Fibroblast of lung (primary cell): ENCODE measurements at regions not wholly inside any gene's neighbourhood (a gene's known extent, or its start where the extent isn't known, plus 50 kb on each side); places are given as distances from the start of the nearest gene placed in this dataset.

Experiments
- DNase-seq, 2 donors: peaks; one replicate each; pipeline versions ENCODE4 v3.0.0 to v3.0.0-alpha.2; 2010; ENCODE audit warnings: low read depth in 2 of 2
- H2AFZ ChIP-seq: 2 replicates; pipeline ENCODE4 v1.5.1; 2012; ENCODE audit warnings: low read length, control low read depth, inconsistent platforms
- H3K27ac ChIP-seq: 2 replicates; pipeline ENCODE4 v1.5.1; 2011; ENCODE audit warnings: low read length, control low read depth; ENCODE audit not compliant: insufficient read depth
- H3K27me3 ChIP-seq: 2 replicates; pipeline ENCODE4 v1.5.1; 2011; ENCODE audit warnings: mild to moderate bottlenecking, low read length; ENCODE audit not compliant: control insufficient read depth, insufficient read depth
- H3K36me3 ChIP-seq: 2 replicates; pipeline ENCODE4 v1.5.1; 2011; ENCODE audit warnings: low read length; ENCODE audit not compliant: control insufficient read depth, insufficient read depth
- H3K4me1 ChIP-seq: 2 replicates; pipeline ENCODE4 v1.5.1; 2011; ENCODE audit warnings: low read length; ENCODE audit not compliant: control insufficient read depth, insufficient read depth; ENCODE audit errors: extremely low read depth
- H3K4me2 ChIP-seq: 2 replicates; pipeline ENCODE4 v1.5.1; 2011; ENCODE audit warnings: low read length, control low read depth; ENCODE audit not compliant: insufficient read depth; ENCODE audit errors: extremely low read depth
- H3K4me3 ChIP-seq, 4 experiments: fragments of 200-600 bp in 1 of 4; sonication (generic) in 1 of 4; replicated peaks in 1 of 4; 2 replicates each; pipeline ENCODE4 v1.5.1; 2011 to 2016; ENCODE audit warnings: low read length in 4 of 4, low read depth in 3 of 4, mild to moderate bottlenecking in 3 of 4, control low read depth in 2 of 4, inconsistent platforms in 1 of 4, mixed read lengths in 1 of 4; ENCODE audit not compliant: insufficient read depth in 1 of 4; ENCODE audit errors: control extremely low read depth in 1 of 4
- H3K79me2 ChIP-seq: 2 replicates; pipeline ENCODE4 v1.5.1; 2012; ENCODE audit warnings: mild to moderate bottlenecking, low read length, inconsistent platforms; ENCODE audit not compliant: control insufficient read depth, insufficient read depth
- H3K9ac ChIP-seq: 2 replicates; pipeline ENCODE4 v1.5.1; 2011; ENCODE audit warnings: mild to moderate bottlenecking, low read length, control low read depth; ENCODE audit not compliant: insufficient read depth
- H3K9me3 ChIP-seq: 2 replicates; pipeline ENCODE4 v1.5.1; 2012; ENCODE audit warnings: low read depth, low read length; ENCODE audit not compliant: control insufficient read depth, insufficient read depth
- H4K20me1 ChIP-seq: 2 replicates; pipeline ENCODE4 v1.5.1; 2011; ENCODE audit warnings: low read length; ENCODE audit not compliant: control insufficient read depth, insufficient read depth; ENCODE audit errors: extremely low read depth
- CTCF ChIP-seq, 2 donors: IDR thresholded peaks in 1 of 2; conservative IDR thresholded peaks in 1 of 2; 1 replicate in 1 of 2; 2 replicates in 1 of 2; pipeline ENCODE4 v1.5.1; 2011 to 2012; ENCODE audit warnings: low read length in 2 of 2, control low read depth in 1 of 2, inconsistent platforms in 1 of 2, low read depth in 1 of 2, mild to moderate bottlenecking in 1 of 2
- EZH2 ChIP-seq: IDR thresholded peaks from 2 replicates; pipeline ENCODE4 v1.5.1; 2012; ENCODE audit warnings: low read length, control low read depth, mild to moderate bottlenecking; ENCODE audit errors: missing control alignments

DNA sequence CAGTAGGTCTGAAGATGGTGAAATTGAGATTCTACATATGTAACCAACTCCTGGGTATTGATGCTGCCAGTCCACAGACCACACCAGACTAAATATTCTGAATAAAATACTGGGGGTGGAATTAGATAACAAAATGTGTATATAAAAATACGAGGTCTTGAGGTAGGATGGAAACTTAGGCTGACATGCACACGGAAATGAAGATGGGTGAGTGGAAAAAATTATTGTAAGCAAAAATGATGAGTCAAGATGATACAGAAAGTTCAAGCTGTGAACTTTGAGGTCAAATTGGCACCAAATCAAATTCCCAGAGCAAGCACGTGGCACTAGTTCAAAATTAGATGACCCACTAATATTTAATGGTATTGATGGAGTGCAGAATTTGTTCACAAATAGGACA lies 713.4 kb upstream of the ACO1 start:
- H3K9me3 ChIP-seq, result no peaks in the 10 kb centered on the region

GRCh38 chr9:31674264-31674663 lies 710.2 kb upstream of the ACO1 start:
- DNase-seq, result peak in 1 of 2 donors; percentile 20
- TF ChIP-seq CTCF (conservative IDR thresholded peaks at IDR 0.05 in 1 of 2, IDR thresholded peaks at IDR 0.05 in 1 of 2; ENCODE audit: low read depth in 1 of 2, low read length in 2 of 2) (no peak), EZH2 (no peak)
- no peaks in the 10 kb centered on the region for H3K9me3 ChIP-seq

More for the DNA sequence above, 713.4 kb upstream of the ACO1 start:
- H3K79me2 ChIP-seq, result no peaks in the 10 kb centered on the region
- no peak for TF ChIP-seq CTCF (conservative IDR thresholded peaks at IDR 0.05 in 1 of 2, IDR thresholded peaks at IDR 0.05 in 1 of 2; ENCODE audit: low read depth in 1 of 2, low read length in 2 of 2)
- no peak for TF ChIP-seq EZH2
- H3K9ac ChIP-seq, result no peak overlapping the region
- H3K27me3 ChIP-seq, result no peaks in the 10 kb centered on the region
- H2AFZ ChIP-seq, result no peak overlapping the region
- H3K4me1 ChIP-seq, result no peaks in the 10 kb centered on the region
- H3K4me2 ChIP-seq, result no peak overlapping the region
- no peak overlapping the region for H3K27ac ChIP-seq
- no peak overlapping the region for H3K4me3 ChIP-seq
- no peak for DNase-seq
- no peaks in the 10 kb centered on the region for H4K20me1 ChIP-seq
- no peaks in the 10 kb centered on the region for H3K36me3 ChIP-seq

GRCh38 chr9:31677415-31677814 lies 707.0 kb upstream of the ACO1 start:
- H3K9ac ChIP-seq, result no peak overlapping the region
- H3K9me3 ChIP-seq, result no peaks in the 10 kb centered on the region
- no peak overlapping the region for H2AFZ ChIP-seq
- H3K4me3 ChIP-seq, result no peak overlapping the region
- TF ChIP-seq EZH2, result no peak
- TF ChIP-seq CTCF (conservative IDR thresholded peaks at IDR 0.05 in 1 of 2, IDR thresholded peaks at IDR 0.05 in 1 of 2; ENCODE audit: low read depth in 1 of 2, low read length in 2 of 2), result no peak
- no peaks in the 10 kb centered on the region for H3K27me3 ChIP-seq
- no peaks in the 10 kb centered on the region for H4K20me1 ChIP-seq
- DNase-seq, result no peak
- no peak overlapping the region for H3K4me2 ChIP-seq
- H3K27ac ChIP-seq, result no peak overlapping the region
- no peaks in the 10 kb centered on the region for H3K79me2 ChIP-seq
- H3K36me3 ChIP-seq, result no peaks in the 10 kb centered on the region
- H3K4me1 ChIP-seq, result no peaks in the 10 kb centered on the region

More at GRCh38 chr9:31674264-31674663, 710.2 kb upstream of the ACO1 start:
- Histone ChIP-seq H3K27ac (no peak overlapping the region), H3K36me3 (no peaks in the 10 kb centered on the region), H4K20me1 (no peaks in the 10 kb centered on the region), H3K27me3 (no peaks in the 10 kb centered on the region), H3K4me1 (no peaks in the 10 kb centered on the region), H3K9ac (no peak overlapping the region), H3K4me2 (no peak overlapping the region), H3K4me3 (no peak overlapping the region), H3K79me2 (no peaks in the 10 kb centered on the region), H2AFZ (no peak overlapping the region)
